DND-41 (cell line): ENCODE measurements at regions not wholly inside any gene's neighbourhood (a gene's known extent, or its start where the extent isn't known, plus 50 kb on each side); places are given as distances from the start of the nearest gene placed in this dataset.

Source experiments
- ATAC-seq: fragments of 200-7000 bp; cut with Tn5 transposase; 3 replicates; pipeline ENCODE4 v1.9.1; 2021; ENCODE audit warnings: low read depth; ENCODE audit not compliant: insufficient read depth
- DNase-seq: peaks from one replicate; pipeline ENCODE4 v3.0.0-alpha.2; 2020
- H2AFZ ChIP-seq: 2 replicates; pipeline ENCODE4 v1.6.0; 2012; ENCODE audit warnings: low read depth, low read length
- H3K27ac ChIP-seq: 2 replicates; pipeline ENCODE4 v1.5.1; 2012; ENCODE audit warnings: low read length, inconsistent platforms
- H3K27me3 ChIP-seq: fragments of 200-600 bp; sonication (generic); 2 replicates; pipeline ENCODE4 v1.6.0; 2012; ENCODE audit warnings: low read length, mild to moderate bottlenecking, inconsistent platforms; ENCODE audit not compliant: insufficient read depth, poor library complexity
- H3K36me3 ChIP-seq: 2 replicates; pipeline ENCODE4 v1.5.1; 2012; ENCODE audit warnings: low read length, inconsistent platforms; ENCODE audit not compliant: insufficient read depth
- H3K4me1 ChIP-seq: 2 replicates; pipeline ENCODE4 v1.5.1; 2012; ENCODE audit warnings: mild to moderate bottlenecking, low read length; ENCODE audit not compliant: insufficient read depth
- H3K4me2 ChIP-seq: 2 replicates; pipeline ENCODE4 v1.6.0; 2012; ENCODE audit warnings: mild to moderate bottlenecking, moderate library complexity, low read length, inconsistent platforms; ENCODE audit not compliant: insufficient read depth
- H3K4me3 ChIP-seq, 2 experiments: fragments of 200-600 bp in 1 of 2; shearing (Covaris generic) in 1 of 2; 2 replicates each; pipeline ENCODE4 v1.5.1; 2012 to 2016; ENCODE audit warnings: inconsistent platforms in 2 of 2, low read length in 2 of 2, mild to moderate bottlenecking in 2 of 2, low read depth in 1 of 2, moderate library complexity in 1 of 2
- H3K79me2 ChIP-seq: 2 replicates; pipeline ENCODE4 v1.6.0; 2012; ENCODE audit warnings: low read length, inconsistent platforms; ENCODE audit not compliant: insufficient read depth
- H3K9ac ChIP-seq: 2 replicates; pipeline ENCODE4 v1.6.0; 2012; ENCODE audit warnings: low read depth, mild to moderate bottlenecking, inconsistent platforms, low read length, moderate library complexity
- H3K9me3 ChIP-seq: 2 replicates; pipeline ENCODE4 v1.5.1; 2012; ENCODE audit warnings: low read length, moderate library complexity, mild to moderate bottlenecking, inconsistent platforms; ENCODE audit not compliant: insufficient read depth, severe bottlenecking
- H4K20me1 ChIP-seq: 2 replicates; pipeline ENCODE4 v1.6.0; 2012; ENCODE audit warnings: low read length; ENCODE audit not compliant: insufficient read depth
- CTCF ChIP-seq: IDR thresholded peaks from 2 replicates; pipeline ENCODE4 v1.5.1; 2012; ENCODE audit warnings: borderline replicate concordance, low read length, moderate library complexity, mild to moderate bottlenecking; ENCODE audit not compliant: poor library complexity, severe bottlenecking; ENCODE audit errors: extremely low read depth
- EZH2 ChIP-seq: IDR thresholded peaks from 3 replicates; pipeline ENCODE4 v1.6.1; 2012; ENCODE audit warnings: borderline replicate concordance, low read depth, mild to moderate bottlenecking, moderate library complexity, low read length, inconsistent platforms; ENCODE audit not compliant: severe bottlenecking

- no peak overlapping the region for H2AFZ ChIP-seq
Measured at GRCh38 chr16:61296814-61297213, 739.4 kb downstream of the CDH8 start.

GRCh38 chr16:61296305-61296704 lies 739.9 kb downstream of the CDH8 start:
- no peak for ATAC-seq
- H3K4me1 ChIP-seq, result no peaks in the 10 kb centered on the region
- DNase-seq, result no peak
- H3K9me3 ChIP-seq, result no peaks in the 10 kb centered on the region
- no peak overlapping the region for H3K4me3 ChIP-seq
- TF ChIP-seq EZH2, result no peak
- TF ChIP-seq CTCF, result no peak
- no peaks in the 10 kb centered on the region for H3K36me3 ChIP-seq
- no peak overlapping the region for H3K4me2 ChIP-seq
- H3K27me3 ChIP-seq, result no peaks in the 10 kb centered on the region
- no peak overlapping the region for H3K27ac ChIP-seq
- no peaks in the 10 kb centered on the region for H3K79me2 ChIP-seq
- no peaks in the 10 kb centered on the region for H4K20me1 ChIP-seq
- no peak overlapping the region for H3K9ac ChIP-seq
- H2AFZ ChIP-seq, result no peak overlapping the region

More at GRCh38 chr16:61296814-61297213, 739.4 kb downstream of the CDH8 start:
- Histone ChIP-seq H3K9ac (no peak overlapping the region), H3K9me3 (no peaks in the 10 kb centered on the region), H3K36me3 (no peaks in the 10 kb centered on the region), H3K4me2 (no peak overlapping the region), H3K4me1 (no peaks in the 10 kb centered on the region), H3K79me2 (no peaks in the 10 kb centered on the region), H3K4me3 (no peak overlapping the region), H3K27ac (no peak overlapping the region), H3K27me3 (no peaks in the 10 kb centered on the region), H4K20me1 (no peaks in the 10 kb centered on the region)
- no peak for DNase-seq
- TF ChIP-seq EZH2, result no peak
- TF ChIP-seq CTCF, result no peak
- ATAC-seq, result no peak

GRCh38 chr16:61295311-61295710 lies 740.9 kb downstream of the CDH8 start:
- Histone ChIP-seq H3K27me3 (no peaks in the 10 kb centered on the region), H3K4me2 (no peak overlapping the region), H2AFZ (no peak overlapping the region), H3K9me3 (no peaks in the 10 kb centered on the region), H3K4me3 (no peak overlapping the region), H3K36me3 (no peaks in the 10 kb centered on the region), H3K4me1 (no peaks in the 10 kb centered on the region), H3K9ac (no peak overlapping the region), H4K20me1 (no peaks in the 10 kb centered on the region), H3K79me2 (no peaks in the 10 kb centered on the region), H3K27ac (no peak overlapping the region)
- no peak for TF ChIP-seq EZH2
- no peak for ATAC-seq
- no peak for DNase-seq

GRCh38 chr16:61289141-61289540 lies 747.1 kb downstream of the CDH8 start:
- H2AFZ ChIP-seq, result no peak overlapping the region
- H3K9ac ChIP-seq, result no peak overlapping the region
- no peaks in the 10 kb centered on the region for H3K27me3 ChIP-seq
- TF ChIP-seq CTCF (no peak), EZH2 (no peak)
- no peak for ATAC-seq
- no peaks in the 10 kb centered on the region for H3K36me3 ChIP-seq
- H3K79me2 ChIP-seq, result no peaks in the 10 kb centered on the region
- H3K4me1 ChIP-seq, result no peaks in the 10 kb centered on the region
- no peak for DNase-seq
- no peak overlapping the region for H3K4me2 ChIP-seq
- no peak overlapping the region for H3K27ac ChIP-seq
- no peak overlapping the region for H3K4me3 ChIP-seq
- H3K9me3 ChIP-seq, result no peaks in the 10 kb centered on the region
- H4K20me1 ChIP-seq, result no peaks in the 10 kb centered on the region
